GM19452 (cell line): ENCODE measurements at regions not wholly inside any gene's neighbourhood (a gene's known extent, or its start where the extent isn't known, plus 50 kb on each side); places are given as distances from the start of the nearest gene placed in this dataset.
"Not testable (repeated sequence)": the region's sequence is repeated elsewhere in the genome, so short reads cannot be mapped to it uniquely, and the experiment has no call there.

ENCODE experiments used
- ATAC-seq: cut with Tn5 transposase; IDR thresholded peaks from one replicate; pipeline ENCODE4 v1.9.1; 2021; ENCODE audit not compliant: unreplicated experiment

DNA sequence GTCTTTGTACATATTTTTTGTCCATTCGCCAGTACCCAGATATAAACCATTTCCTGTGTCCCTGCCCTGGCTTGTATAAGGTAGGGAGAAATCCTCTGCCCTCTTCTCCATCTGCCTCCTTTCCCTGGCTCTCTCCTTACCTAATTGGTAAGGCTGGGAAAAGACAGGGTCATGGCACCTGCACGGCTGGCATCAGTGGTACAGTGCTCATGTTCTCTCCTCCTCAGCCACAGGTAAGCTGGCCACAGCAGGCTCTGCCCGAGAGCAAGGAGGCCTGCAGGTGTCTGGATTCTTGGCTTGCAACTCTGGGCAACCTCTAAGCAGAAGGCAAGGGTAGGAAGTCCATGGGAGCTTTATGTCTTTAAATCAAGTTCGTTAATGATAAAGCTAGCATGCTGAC lies 419.9 kb downstream of the BUD13 start:
- ATAC-seq: no peak

DNA sequence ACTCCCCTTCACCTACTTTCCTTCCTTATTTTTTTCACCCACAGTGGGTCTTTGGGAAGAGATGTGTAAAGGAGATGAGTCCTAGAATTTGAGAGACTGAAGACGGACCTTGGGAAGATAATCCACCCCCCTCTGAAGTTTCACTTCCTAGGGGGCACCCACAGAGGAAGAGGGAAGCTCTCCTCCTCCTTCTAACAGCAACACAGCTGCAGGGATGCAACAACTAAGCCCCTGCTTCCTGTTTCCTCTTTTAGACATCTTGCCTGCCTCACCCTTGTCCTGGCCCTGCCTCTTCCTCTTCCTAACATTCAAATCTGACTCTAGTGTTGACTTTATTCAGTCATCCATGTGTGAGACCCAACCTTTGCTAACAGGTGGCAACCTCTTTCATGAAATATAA lies 424.6 kb downstream of the BUD13 start:
- ATAC-seq: no peak

DNA sequence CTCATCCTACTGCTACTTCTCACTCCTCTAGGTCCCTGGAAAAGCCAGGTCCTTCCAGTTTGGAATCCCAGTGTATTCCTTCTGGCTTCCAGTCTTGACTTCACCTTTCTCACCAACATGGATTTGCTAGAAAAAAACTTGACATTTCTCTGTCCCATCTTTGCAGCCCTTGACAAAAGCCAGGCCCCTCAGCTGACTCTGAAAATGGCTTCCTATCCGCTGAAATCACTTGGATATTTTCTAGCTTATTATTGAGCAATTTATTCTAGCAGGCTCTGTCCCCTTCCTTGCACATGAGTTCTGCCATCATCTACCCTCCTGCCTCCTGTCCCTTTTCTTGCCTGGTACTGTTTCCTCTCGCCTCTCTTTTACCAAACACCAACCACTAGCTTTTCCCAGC lies 427.2 kb downstream of the BUD13 start:
- no peak for ATAC-seq

DNA sequence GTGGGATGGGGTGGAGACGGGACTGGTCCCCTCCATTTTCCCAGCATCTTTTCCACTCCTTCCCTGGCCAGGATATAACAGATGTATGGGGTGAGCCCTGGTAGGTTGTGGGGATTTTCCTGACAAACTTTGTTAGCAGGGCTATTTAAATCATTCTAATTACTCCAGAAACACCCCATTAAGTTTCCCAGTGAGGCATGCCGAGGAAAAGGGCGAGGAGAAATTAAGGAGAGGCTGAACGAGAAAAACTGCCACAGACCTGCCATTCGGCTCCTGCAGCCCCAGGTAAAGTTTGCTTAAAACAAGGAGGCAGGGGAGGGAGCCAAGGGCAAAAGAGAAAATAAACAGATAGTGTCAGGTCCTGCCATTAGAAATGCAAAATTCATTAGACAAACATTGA lies 428.2 kb downstream of the BUD13 start:
- no peak for ATAC-seq

DNA sequence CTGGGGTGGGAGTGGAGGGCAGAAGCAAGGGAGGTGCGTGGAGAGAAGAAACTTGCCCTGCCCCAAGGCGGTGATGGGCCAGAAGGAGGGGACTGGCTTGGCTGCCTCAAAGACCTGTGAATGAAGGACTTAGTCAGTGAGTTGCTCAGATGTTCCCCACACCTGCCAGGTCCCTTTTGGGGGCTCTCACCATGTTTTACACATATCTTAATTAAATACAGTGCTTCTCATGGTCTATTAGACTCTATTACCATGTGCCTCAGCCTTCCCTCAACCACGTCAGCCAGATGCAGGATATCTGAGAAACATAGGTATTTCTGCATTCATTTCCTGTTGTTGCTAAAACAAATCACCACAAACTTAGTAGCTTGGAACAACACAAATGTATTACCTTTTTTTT lies 429.5 kb downstream of the BUD13 start:
- no peak for ATAC-seq

DNA sequence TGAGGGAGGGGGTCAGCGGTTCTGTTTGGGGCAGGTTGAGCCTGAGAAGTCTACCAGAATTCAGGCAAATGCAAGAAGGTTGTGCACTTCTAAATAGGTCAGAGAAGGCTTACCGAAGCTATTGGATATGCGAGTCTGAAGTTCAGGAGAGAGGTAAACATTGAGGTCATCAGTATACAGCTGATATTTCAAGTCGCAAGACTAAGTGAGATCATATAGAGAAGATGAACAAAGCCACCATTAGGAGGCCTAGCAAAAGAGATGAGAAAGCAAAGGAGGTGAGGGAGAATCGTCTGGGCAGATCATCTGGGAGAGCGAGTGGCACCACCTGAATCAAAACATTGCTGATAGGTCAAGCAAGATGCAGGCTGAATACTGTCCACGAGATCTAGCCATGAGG lies 430.6 kb downstream of the BUD13 start:
- no peak for ATAC-seq

DNA sequence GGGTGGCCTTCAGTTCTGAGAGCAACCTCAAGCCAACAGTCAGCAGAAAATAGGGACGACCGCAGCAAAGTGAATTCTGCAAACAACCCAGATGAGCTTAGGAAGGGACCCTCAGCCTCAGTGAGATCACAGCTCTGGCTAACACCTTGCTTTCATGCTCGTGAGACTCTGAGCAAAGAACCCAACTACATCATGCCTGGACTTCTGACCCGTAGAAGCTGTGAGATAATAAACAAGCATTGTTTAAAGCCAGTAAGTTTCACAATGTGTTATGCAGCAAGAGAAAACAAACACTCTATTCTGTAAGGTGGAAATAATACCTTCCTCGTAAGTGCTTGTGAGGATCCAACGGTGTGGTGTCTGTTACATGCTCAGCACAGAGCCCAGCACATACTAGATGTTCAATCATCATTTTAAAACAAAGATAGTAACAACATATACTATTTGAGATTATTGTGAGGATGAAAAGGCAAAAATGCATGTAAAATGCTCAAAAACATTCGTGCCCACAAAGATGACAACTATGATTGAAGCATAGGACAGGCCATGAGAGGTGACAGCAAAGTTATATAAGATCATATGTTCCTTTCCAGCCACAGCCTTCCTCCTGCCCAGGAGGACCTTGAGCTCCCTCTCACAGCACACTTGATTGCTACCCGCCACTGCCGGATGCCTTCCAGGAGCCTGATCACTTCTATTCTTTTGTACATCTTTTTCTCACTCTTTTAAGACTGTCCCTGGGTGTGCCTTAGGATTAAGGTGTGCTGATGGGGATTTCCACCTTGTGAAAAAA lies 433.3 kb downstream of the BUD13 start:
- ATAC-seq: no peak

DNA sequence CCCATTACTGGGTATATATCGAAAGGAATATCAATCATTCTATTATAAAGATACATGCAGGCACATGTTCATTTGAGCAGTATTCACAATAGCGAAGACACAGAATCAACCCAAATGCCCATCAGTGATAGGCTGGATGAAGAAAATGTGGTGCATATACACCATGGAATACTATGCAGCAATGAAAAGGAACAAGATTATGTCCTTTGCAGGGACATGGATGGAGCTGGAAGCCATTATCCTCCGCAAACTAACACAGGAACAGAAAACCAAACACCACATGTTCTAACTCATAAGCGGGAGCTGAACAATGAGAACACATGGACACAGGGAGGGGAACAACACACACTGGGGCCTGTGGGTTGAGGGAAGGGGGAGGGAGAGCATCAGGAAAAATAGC lies 434.3 kb downstream of the BUD13 start:
- ATAC-seq: not testable (repeated sequence)

DNA sequence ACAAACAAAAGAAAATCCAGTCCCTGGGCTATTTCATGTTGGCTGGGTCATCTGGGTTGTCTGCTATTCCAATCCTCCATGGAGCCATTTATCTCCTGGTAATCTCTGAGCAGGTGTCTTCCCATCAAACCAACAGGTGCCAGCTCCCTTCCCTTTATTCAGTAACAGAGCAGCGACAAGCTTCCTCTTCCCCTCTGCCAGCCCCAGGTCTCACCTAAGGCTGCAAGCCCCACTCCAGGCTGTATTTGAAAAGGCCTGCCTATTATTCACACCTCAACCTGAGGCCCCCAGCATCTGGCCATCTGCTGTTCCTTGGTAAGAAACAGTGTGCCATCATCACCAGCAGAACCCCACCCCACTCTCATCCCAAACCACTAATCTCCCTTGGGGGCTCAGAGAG lies 436.2 kb downstream of the BUD13 start:
- no peak for ATAC-seq

DNA sequence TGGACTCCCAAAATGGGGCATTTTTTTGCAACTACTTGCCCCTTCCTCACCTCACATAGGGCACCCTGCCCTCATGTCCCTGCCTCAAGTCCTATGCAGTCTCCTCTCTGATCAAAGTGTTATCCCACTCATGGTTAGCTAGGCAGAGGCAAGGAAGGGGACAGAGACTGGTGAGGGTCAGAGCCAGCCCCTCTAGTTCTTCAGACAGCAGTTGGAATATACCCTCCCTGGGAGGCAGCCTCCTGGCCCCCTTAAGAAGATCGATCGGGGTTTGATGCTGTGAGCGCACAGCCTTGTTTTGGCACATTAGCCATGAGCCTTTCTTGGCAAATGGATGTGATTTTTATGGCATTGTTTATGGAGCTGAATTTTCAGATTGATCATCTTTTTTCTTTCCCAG lies 436.9 kb downstream of the BUD13 start:
- ATAC-seq: no peak

DNA sequence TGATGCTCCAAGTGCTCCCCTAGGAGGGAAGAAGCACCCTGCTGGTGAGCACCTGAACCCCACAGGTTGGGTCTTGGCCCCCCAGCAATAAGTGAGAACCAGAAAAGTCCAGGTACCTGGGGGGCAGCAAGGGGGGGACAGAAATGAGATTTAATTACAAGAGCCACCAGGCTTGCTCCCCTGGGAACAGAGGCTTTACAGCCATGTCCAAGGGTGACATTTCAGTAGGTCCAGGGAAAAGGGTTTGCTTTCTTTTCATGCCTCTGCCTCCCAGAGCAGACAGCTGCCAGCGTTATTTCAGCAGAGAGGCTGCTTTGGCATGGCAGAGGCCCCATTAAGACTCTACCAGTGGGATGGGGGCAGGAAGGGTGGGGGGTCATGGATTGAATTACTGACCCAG lies 437.7 kb downstream of the BUD13 start:
- no peak for ATAC-seq

DNA sequence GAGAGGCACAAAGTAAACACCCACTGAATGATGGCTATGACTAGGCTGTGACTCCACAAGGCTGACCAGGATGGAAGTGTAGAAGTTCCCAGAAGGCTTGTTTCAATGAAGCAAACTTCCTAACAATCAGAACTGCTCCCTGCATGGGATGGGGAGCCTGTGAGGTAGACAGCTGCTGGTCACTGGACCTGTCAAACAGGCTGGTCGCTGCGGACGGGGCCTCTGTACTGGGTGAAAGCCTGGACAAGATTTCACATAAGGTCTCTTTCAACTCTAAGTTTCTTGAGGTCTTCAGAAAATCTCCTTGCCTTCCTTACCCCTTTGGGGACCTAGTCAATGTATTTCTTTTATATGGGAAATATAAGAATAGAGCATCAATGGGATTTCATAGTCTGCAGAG lies 438.2 kb downstream of the BUD13 start:
- ATAC-seq: no peak

DNA sequence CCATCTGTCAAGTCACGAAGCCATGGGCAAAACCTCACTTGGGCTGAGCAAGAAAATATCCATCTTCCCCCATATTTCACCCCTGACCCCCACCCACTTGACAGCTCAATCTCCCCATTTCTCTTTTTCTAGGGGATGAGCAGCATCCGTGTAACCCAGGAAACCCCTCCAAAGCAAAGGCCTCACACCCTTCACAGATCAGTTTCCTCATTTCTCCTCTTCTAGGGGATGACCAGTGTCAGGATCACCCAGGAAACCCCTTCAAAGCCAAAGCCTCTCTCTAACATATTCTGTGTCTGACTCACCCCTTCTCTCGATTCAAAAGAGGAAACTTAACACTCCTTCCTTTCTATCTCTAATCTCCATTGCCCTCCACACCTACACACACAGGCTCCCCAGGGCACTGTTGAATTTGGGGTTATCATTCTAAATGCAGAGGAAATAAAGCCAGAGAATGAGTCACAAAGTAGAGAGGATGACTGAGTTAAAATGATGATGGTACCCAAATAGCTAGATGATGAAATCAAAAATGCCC lies 439.7 kb downstream of the BUD13 start:
- no peak for ATAC-seq

DNA sequence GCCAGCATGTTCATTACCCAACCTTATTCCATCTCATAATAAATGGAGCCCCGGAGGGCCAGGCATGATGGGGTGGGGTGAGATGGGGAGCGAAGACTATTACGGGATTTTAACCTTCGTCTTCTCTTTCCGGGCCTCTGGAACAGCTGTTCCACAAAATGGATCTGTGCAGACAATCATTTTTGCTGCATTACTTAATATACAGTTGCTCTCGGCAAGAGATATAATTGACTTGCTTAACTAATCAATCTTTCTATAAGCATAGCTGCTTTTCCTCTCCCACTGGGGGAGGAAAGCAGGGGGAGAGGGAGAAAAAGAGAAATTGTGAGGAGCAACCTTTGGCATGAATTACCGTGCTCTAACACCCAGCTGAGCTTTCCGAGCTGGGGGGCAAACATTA lies 440.4 kb downstream of the BUD13 start:
- ATAC-seq: no peak

DNA sequence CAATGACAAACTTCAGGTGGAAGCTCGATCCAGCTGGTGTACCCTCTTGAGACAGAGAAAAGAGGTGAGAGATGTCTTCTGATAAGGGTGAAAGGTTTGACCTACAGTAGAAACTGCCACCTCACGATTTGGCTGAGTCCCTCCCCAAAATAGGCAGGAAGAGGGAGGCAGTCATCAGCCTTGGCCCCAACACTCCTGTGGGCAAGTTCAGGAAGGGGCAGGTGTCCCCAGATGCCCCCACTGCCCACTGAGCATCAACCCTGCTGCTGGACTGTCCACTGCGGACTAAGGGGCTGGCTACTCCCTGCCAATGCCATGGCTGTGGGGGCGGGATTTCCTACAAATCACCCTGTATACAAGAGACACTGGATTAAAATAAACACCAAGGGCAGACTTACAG lies 441.4 kb downstream of the BUD13 start:
- ATAC-seq: no peak

DNA sequence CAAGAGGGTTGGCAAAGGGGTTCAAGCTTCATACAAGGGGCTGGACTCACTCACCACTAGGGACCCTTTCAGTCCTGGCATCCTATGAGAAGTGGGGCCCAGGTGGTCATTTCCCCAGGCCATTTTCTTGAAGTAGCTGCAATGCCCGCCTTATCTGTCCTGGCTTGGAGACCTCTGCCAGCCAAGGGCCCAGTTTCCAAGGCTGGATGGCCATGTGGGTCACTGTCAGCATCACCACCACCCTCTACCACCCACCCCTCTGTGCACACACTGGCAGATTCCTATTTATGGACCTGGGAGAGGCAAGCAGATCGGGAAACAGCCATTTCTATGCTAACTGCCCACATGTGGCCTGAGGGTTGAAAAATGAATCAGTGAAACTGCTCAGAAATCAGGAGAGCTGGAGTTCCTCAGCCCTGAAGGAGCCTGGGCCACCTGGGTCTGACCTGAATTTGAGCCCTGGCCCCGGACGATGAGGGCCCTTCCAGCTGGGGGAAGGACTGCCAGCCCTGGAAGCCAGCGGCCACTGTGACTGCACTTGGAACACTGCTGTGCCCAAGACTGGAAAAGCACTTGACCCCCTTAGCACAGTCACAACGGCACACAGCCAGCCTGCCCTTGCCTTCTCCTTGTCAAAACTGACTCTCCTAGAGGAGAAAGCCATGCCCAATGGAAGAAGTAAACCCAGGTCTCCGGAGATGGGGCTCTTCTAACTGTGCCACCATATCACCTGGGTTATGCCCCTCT lies 442.2 kb downstream of the BUD13 start:
- ATAC-seq: no peak

DNA sequence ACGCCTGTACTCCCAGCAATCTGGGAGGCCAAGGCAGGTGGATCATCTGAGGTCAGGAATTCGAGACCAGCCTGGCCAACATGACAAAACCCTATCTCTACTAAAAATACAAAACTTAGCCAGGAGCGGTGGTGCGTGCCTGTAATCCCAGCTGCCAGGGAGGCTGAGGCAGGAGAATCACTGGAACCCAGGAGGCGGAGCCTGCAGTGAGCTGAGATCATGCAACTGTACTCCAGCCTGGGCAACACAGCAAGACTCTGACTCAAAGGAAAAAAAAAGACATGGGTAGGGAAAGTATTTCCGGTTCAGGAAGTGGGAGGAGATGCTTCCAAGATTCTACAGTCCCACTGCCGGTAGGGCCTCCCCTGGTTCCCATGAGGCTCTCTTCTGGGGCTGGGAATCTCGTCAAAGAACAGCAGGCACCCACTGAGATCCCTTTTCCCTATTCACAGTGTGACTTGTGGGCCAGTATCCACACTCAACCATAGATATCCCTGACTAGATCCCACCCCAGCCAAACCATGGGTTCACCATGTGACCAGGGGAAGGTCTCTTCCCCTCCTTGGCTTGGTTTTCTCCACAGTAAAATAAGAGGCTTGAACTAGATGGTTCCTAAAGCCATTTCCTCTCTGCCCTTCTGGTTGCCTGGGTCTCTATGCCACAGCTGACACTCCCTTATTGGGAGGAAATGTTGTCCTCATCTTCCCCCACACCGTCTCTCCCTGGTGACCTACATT lies 443.3 kb downstream of the BUD13 start:
- no peak for ATAC-seq

DNA sequence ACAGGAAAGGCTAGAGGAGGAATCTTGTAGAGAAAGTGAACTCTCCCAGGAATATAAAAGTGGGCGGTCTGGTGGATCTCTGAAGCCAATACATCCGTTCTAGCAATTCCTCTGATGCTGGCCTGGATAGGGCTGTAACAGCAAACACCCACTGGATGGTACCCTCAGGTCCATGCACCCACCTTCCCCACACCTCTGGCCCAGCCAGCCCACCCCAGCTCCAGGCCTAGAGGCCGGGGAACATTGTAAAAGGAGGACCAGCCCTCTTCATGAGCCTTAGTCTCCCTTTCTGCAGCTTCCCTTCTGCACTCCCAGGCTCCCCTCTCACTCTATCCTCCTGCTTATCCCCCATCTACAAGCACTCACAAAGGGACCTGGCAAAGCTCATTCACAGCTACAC lies 443.9 kb downstream of the BUD13 start:
- ATAC-seq: no peak

DNA sequence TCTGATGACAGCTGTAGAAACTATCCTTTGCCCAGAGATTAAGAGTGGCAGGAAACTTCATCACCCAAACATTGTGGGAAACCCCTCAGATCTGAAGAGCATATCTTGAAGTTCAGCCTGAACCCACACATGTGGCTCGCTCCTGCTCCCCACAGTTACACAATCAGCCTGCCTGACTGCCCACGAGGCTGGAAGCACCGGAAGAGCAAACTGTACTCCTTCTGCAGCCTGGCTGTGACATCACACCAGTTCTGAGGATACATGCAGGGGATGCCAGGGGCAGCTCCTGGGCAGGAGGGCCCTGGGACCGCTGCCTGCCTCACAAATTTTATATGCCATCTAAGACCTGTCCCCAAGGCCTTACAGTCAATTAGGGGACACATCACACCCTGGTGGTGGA lies 444.4 kb downstream of the BUD13 start:
- no peak for ATAC-seq

DNA sequence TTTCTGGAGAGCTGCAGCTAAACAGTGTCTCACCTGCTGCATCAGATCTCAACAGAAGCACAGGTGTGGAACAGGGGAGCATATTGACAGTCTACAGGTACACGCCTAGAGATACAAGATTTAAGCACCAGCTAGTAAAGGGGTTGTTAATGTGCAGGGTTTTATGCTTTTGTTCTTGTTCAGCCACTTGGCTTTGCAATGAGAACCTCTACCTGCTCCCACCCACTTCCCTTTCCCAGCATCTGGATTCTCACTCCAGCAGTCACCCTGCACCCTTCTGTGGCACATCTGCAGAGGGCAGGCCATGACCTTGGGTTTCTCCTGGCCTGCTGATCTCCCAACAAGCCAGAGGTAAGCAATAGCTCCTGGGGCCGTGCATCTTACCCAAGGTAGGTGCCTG lies 446.6 kb downstream of the BUD13 start:
- no peak for ATAC-seq

DNA sequence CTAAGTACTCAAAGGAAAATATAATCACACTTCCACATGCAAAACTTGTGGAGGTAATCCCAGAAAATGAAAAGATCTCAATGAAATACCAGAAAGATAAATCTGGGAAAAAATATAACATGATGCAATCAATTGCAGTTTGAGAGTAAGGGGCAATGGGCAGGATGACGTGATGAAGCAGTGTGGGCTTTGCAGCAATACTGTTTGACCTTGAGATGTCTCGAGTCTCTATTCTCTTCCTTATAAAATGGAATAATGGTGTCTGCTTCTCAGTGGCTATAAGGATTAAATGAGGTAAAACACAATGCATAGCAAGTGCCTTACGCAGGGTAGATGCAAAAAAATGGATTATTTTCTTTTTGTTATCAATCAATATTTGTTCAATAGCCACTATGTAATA lies 447.5 kb downstream of the BUD13 start:
- ATAC-seq: no peak

DNA sequence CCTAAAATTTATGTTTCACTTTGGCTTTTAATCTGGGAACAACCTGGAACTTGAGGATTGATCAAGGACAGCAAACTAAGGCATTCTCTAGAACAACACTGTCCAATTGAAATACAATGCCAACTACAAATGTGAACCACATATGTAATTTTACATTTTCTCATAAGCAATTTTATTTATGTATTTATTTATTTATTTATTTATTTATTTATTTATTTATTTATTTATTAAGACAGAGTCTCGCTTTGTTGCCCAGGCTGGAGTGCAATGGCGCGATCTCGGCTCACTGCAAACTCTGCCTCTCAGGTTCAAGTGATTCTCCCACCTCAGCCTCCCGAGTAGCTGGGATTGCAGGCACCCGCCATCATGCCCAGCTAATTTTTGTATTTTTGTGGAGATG lies 448.7 kb downstream of the BUD13 start:
- ATAC-seq: not testable (repeated sequence)
